HG03521 (cell line): ENCODE measurements at regions not wholly inside any gene's neighbourhood (a gene's known extent, or its start where the extent isn't known, plus 50 kb on each side); places are given as distances from the start of the nearest gene placed in this dataset.

Source experiments
- ATAC-seq: cut with Tn5 transposase; IDR thresholded peaks from one replicate; pipeline ENCODE4 v1.9.1; 2021; ENCODE audit warnings: mild to moderate bottlenecking, moderate library complexity; ENCODE audit not compliant: unreplicated experiment

GRCh38 chr10:131781791-131782190 lies 119.0 kb upstream of the PPP2R2D start:
- ATAC-seq, result no peak

GRCh38 chr10:131784363-131785120 lies 116.3 kb upstream of the PPP2R2D start:
- no peak for ATAC-seq

GRCh38 chr10:131785121-131785460 lies 115.7 kb upstream of the PPP2R2D start:
- ATAC-seq, result no peak

- no peak for ATAC-seq
Observed at GRCh38 chr10:131786756-131787605, 113.8 kb upstream of the PPP2R2D start.

- ATAC-seq, result no peak
Observed at GRCh38 chr10:131787961-131788360, 112.8 kb upstream of the PPP2R2D start.

- ATAC-seq, result no peak
Observed at GRCh38 chr10:131788386-131788785, 112.4 kb upstream of the PPP2R2D start.

GRCh38 chr10:131789516-131789915 lies 111.3 kb upstream of the PPP2R2D start:
- ATAC-seq, result no peak

GRCh38 chr10:131790021-131790420 lies 110.8 kb upstream of the PPP2R2D start:
- no peak for ATAC-seq

GRCh38 chr10:131792011-131792651 lies 108.7 kb upstream of the PPP2R2D start:
- no peak for ATAC-seq

GRCh38 chr10:131792809-131793208 lies 108.0 kb upstream of the PPP2R2D start:
- ATAC-seq, result no peak

GRCh38 chr10:131795761-131796160 lies 105.0 kb upstream of the PPP2R2D start:
- ATAC-seq, result no peak

- ATAC-seq, result no peak
Observed at GRCh38 chr10:131797626-131798025, 103.2 kb upstream of the PPP2R2D start.

- no peak for ATAC-seq
Observed at GRCh38 chr10:131799429-131799828, 101.4 kb upstream of the PPP2R2D start.

- no peak for ATAC-seq
Observed at GRCh38 chr10:131802156-131802915, 98.5 kb upstream of the PPP2R2D start.

- no peak for ATAC-seq
Observed at GRCh38 chr10:131802996-131803395, 97.8 kb upstream of the PPP2R2D start.

- ATAC-seq, result no peak
Observed at GRCh38 chr10:131803860-131804425, 96.9 kb upstream of the PPP2R2D start.

- ATAC-seq, result no peak
Observed at GRCh38 chr10:131804551-131805295, 96.1 kb upstream of the PPP2R2D start.

- no peak for ATAC-seq
Observed at GRCh38 chr10:131805696-131806095, 95.1 kb upstream of the PPP2R2D start.

GRCh38 chr10:131806146-131806545 lies 94.7 kb upstream of the PPP2R2D start:
- no peak for ATAC-seq
